HG03095 (cell line): ENCODE measurements at regions not wholly inside any gene's neighbourhood (a gene's known extent, or its start where the extent isn't known, plus 50 kb on each side); places are given as distances from the start of the nearest gene placed in this dataset.

ENCODE experiments used
- ATAC-seq: cut with Tn5 transposase; IDR thresholded peaks from one replicate; pipeline ENCODE4 v1.9.1; 2021; ENCODE audit warnings: moderate library complexity; ENCODE audit not compliant: unreplicated experiment

DNA sequence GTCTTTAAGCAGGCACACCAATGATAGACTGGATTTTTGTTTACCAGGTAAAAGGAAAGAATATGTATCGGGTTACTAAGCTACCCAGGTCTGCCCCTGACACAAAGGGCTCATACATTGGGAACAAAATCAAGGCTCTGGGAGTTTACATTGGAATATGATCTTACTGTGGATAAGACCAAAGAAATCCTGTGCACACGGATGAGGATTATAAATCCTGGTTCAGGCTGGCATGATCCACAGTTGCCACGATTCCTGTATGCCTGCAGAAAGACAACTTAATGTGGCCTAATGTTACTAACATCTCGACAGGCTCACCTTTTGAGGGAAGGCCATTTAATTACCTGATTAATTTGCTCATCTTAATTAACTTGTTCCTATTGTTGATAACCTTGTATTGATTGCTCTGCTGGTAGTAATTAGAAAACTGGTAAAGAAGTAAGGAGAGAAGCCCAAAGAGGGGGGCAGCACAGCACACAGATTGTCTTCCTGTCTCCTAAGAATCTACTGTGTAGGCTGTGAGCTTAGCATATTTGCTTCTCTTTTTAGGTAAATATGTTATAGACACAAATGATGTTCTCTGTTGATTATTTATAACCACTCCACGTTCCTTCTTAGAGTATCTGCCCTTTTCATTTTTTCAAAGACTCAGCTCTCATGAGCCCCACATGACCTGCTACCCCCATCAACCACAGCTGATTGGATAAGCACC lies 51.0 kb upstream of the TOX3 start:
- no peak for ATAC-seq

- ATAC-seq, result no peak
Observed at GRCh38 chr16:52597073-52597771, 50.3 kb upstream of the TOX3 start.
